H1 (cell line): ENCODE measurements at regions not wholly inside any gene's neighbourhood (a gene's known extent, or its start where the extent isn't known, plus 50 kb on each side); places are given as distances from the start of the nearest gene placed in this dataset.

Experiments
- CTCF ChIP-seq, 3 experiments: IDR thresholded peaks; 1 replicate in 2 of 3; 2 replicates in 1 of 3; pipeline versions ENCODE4 v1.5.1 to v1.6.1; 2011; ENCODE audit warnings: low read length in 3 of 3, mild to moderate bottlenecking in 3 of 3, inconsistent platforms in 2 of 3, low read depth in 1 of 3, moderate library complexity in 1 of 3; ENCODE audit not compliant: insufficient read depth in 1 of 3; ENCODE audit errors: control extremely low read depth in 1 of 3
- EZH2 ChIP-seq: fragments of 200-600 bp; sonication (generic); IDR thresholded peaks from 2 replicates; pipeline ENCODE4 v1.7.1; 2012; ENCODE audit warnings: low read depth, mild to moderate bottlenecking, moderate library complexity, low read length, inconsistent platforms; ENCODE audit not compliant: severe bottlenecking
- GABPA ChIP-seq: IDR thresholded peaks from 2 replicates; pipeline ENCODE4 v1.6.1; 2011; ENCODE audit warnings: mild to moderate bottlenecking, low read length, moderate library complexity, borderline replicate concordance; ENCODE audit not compliant: insufficient read depth
- HDAC2 ChIP-seq, 2 experiments: fragments of 300-600 bp in 1 of 2; sonication (generic) in 1 of 2; IDR thresholded peaks; 2 replicates each; pipeline ENCODE4 v1.6.1; 2011 to 2012; ENCODE audit warnings: low read depth in 2 of 2, low read length in 2 of 2, mild to moderate bottlenecking in 2 of 2, moderate library complexity in 2 of 2, borderline replicate concordance in 1 of 2, inconsistent platforms in 1 of 2
- JUND ChIP-seq: IDR thresholded peaks from 2 replicates; pipeline ENCODE4 v1.6.1; 2011; ENCODE audit warnings: mild to moderate bottlenecking, improper control_type of control experiment, low read length
- MAFK ChIP-seq: IDR thresholded peaks from 2 replicates; pipeline ENCODE4 v1.6.1; 2012; ENCODE audit warnings: low read depth, mild to moderate bottlenecking, improper control_type of control experiment, low read length
- POLR2A ChIP-seq, 2 experiments: IDR thresholded peaks; 1 replicate in 1 of 2; 2 replicates in 1 of 2; pipeline ENCODE4 v1.6.1; 2011; ENCODE audit warnings: low read depth in 2 of 2, low read length in 2 of 2, mild to moderate bottlenecking in 2 of 2; ENCODE audit errors: control extremely low read depth in 1 of 2
- RBBP5 ChIP-seq: IDR thresholded peaks from 2 replicates; pipeline ENCODE4 v1.7.1; 2012; ENCODE audit warnings: low read depth, mild to moderate bottlenecking, inconsistent platforms, low read length, moderate library complexity, borderline replicate concordance
- SUZ12 ChIP-seq: fragments of 200-600 bp; sonication (generic); IDR thresholded peaks from 2 replicates; pipeline ENCODE4 v1.6.1; 2012; ENCODE audit warnings: mild to moderate bottlenecking, inconsistent platforms, low read length, moderate library complexity, mixed read lengths
- YY1 ChIP-seq: IDR thresholded peaks from 2 replicates; pipeline ENCODE4 v1.6.1; 2011; ENCODE audit warnings: low read depth, mild to moderate bottlenecking, low read length
- ZNF274 ChIP-seq: IDR thresholded peaks from 2 replicates; pipeline ENCODE4 v1.7.0; 2012; ENCODE audit warnings: low read length, borderline replicate concordance; ENCODE audit errors: extremely low read depth

- TF ChIP-seq EZH2 (no peak), CTCF (IDR thresholded peaks at IDR 0.05; ENCODE audit: control extremely low read depth in 1 of 3, insufficient read depth in 1 of 3, low read depth in 1 of 3, low read length in 3 of 3) (no peak), MAFK (no peak), ZNF274 (no peak), SUZ12 (no peak), POLR2A (IDR thresholded peaks at IDR 0.05; ENCODE audit: control extremely low read depth in 1 of 2, low read depth in 2 of 2, low read length in 2 of 2) (no peak), GABPA (no peak), JUND (no peak), HDAC2 (IDR thresholded peaks at IDR 0.05; ENCODE audit: borderline replicate concordance in 1 of 2, low read depth in 2 of 2, low read length in 2 of 2) (no peak), RBBP5 (no peak), YY1 (no peak)
Measured at GRCh38 chr2:212935752-212936151, 215.7 kb downstream of the IKZF2 start.
